ENCODE measurements at regions not wholly inside any gene's neighbourhood (a gene's known extent, or its start where the extent isn't known, plus 50 kb on each side); places are given as distances from the start of the nearest gene placed in this dataset.

GRCh38 chr3:5613599-5613998 is 426.1 kb downstream of the EDEM1 start (continued):
- no peak for TF ChIP-seq ZNF12 (CRISPR knock-in tag; IDR thresholded peaks at IDR 0.05)
- TF ChIP-seq ZMYM3 (CRISPR knock-in tag; IDR thresholded peaks at IDR 0.05): no peak
- no peak for TF ChIP-seq ZFP36 (IDR thresholded peaks at IDR 0.05; ENCODE audit: borderline replicate concordance, low read depth, low read length, partially characterized antibody)
- TF ChIP-seq THAP8 (CRISPR knock-in tag; IDR thresholded peaks at IDR 0.05; ENCODE audit: borderline replicate concordance): no peak
- TF ChIP-seq ZNF749 (CRISPR knock-in tag; IDR thresholded peaks at IDR 0.05; ENCODE audit: borderline replicate concordance): no peak

- BruUV-seq (replicated peaks): no TSS peak
- no peak for DNase-seq (ENCODE audit: low spot score)
- ChIA-PET CTCF (ENCODE audit: low intra/inter-chr PET ratio, low total read pairs) (no interaction called here), POLR2A (no interaction called here)
- no peaks in the 10 kb centered on the region for H3K4me1 ChIP-seq (ENCODE audit: insufficient read depth, low read length)
- no peak for FAIRE-seq
- no peaks in the 10 kb centered on the region for H3K27me3 ChIP-seq (ENCODE audit: control insufficient read depth in 1 of 2, insufficient read depth in 2 of 2, low read length in 2 of 2)
- H3K27ac ChIP-seq (ENCODE audit: extremely low read length, insufficient read depth, low read length): no peak overlapping the region
- H3K9me3 ChIP-seq (ENCODE audit: low read length): no peaks in the 10 kb centered on the region; the same call in 1 of the 2 replicates
- in situ Hi-C loops (cut with HindIII; ENCODE audit: extremely low pct_ligation_motif_present, low pct_unique_long_range_greater_than_20kb): no loop called here
- H3K9ac ChIP-seq (ENCODE audit: insufficient read depth, low read depth, low read length): no peak overlapping the region
- H4K20me1 ChIP-seq (ENCODE audit: insufficient read depth, low read length): no peaks in the 10 kb centered on the region
- no peak overlapping the region for H3K4me3 ChIP-seq (replicated peaks in 1 of 3; ENCODE audit: insufficient read depth in 1 of 3, low read depth in 2 of 3, low read length in 3 of 3)
- H2AFZ ChIP-seq (ENCODE audit: low read length): no peak overlapping the region
- no peak for ATAC-seq
- H3K36me3 ChIP-seq (replicated peaks in 1 of 2; ENCODE audit: control insufficient read depth in 1 of 2, insufficient read depth in 2 of 2, low read length in 2 of 2): no peaks in the 10 kb centered on the region
- intact Hi-C loops (cut with micrococcal nuclease; ENCODE audit: unreplicated experiment): no loop called here
- 18% methylated on average over 4 of the region's 4 CpGs for WGBS (ENCODE audit: low lambda C conversion rate)
- H3K79me2 ChIP-seq (ENCODE audit: insufficient read depth, low read length): no peaks in the 10 kb centered on the region
- TF ChIP-seq HMGXB3 (CRISPR knock-in tag; IDR thresholded peaks at IDR 0.05; ENCODE audit: borderline replicate concordance) (no peak), TSC22D2 (CRISPR knock-in tag; IDR thresholded peaks at IDR 0.05; ENCODE audit: borderline replicate concordance) (no peak), ZNF747 (CRISPR knock-in tag; IDR thresholded peaks at IDR 0.05; ENCODE audit: borderline replicate concordance) (no peak), ZNF790 (CRISPR knock-in tag; IDR thresholded peaks at IDR 0.05; ENCODE audit: borderline replicate concordance) (no peak), RFX1 (IDR thresholded peaks at IDR 0.05) (no peak), ZNF382 (CRISPR knock-in tag; IDR thresholded peaks at IDR 0.05; ENCODE audit: borderline replicate concordance) (no peak), MTA1 (CRISPR knock-in tag; IDR thresholded peaks at IDR 0.05; ENCODE audit: borderline replicate concordance) (no peak), ZNF24 (IDR thresholded peaks at IDR 0.05) (no peak), ZKSCAN8 (CRISPR knock-in tag; IDR thresholded peaks at IDR 0.05; ENCODE audit: borderline replicate concordance) (no peak), FOSL1 (CRISPR knock-in tag; IDR thresholded peaks at IDR 0.05; ENCODE audit: borderline replicate concordance) (no peak), PHF20 (CRISPR knock-in tag; IDR thresholded peaks at IDR 0.05) (no peak), ZNF235 (CRISPR knock-in tag; IDR thresholded peaks at IDR 0.05; ENCODE audit: borderline replicate concordance) (no peak)
- H3K4me2 ChIP-seq (ENCODE audit: low read depth, low read length): no peak overlapping the region
Observed at GRCh38 chr3:5616873-5617272, 429.4 kb downstream of the EDEM1 start.
